ENCODE measurements at regions not wholly inside any gene's neighbourhood (a gene's known extent, or its start where the extent isn't known, plus 50 kb on each side); places are given as distances from the start of the nearest gene placed in this dataset.

- TF ChIP-seq ZNF274 (IDR thresholded peaks at IDR 0.05; ENCODE audit: low read depth, low read length) (no peak), EZH2phosphoT487 (IDR thresholded peaks at IDR 0.05; ENCODE audit: borderline replicate concordance) (no peak)
These were observed 468.0 kb upstream of the POU3F2 start (continued) for GRCh38 chr6:98366371-98366770.

- ChIA-PET RAD21 (ENCODE audit: low non-redundant PET in 1 of 2, low total read pairs in 2 of 2, uncharacterized antibody in 2 of 2, unreplicated experiment in 2 of 2) (no interaction called here), CTCF (no interaction called here), POLR2A (no interaction called here)
- no peaks in the 10 kb centered on the region for H3K9me3 ChIP-seq (ENCODE audit: control insufficient read depth in 1 of 2, insufficient read depth in 1 of 2, low read depth in 1 of 2, low read length in 2 of 2)
- no peak overlapping the region for H2AFZ ChIP-seq (ENCODE audit: low read depth, low read length, poor library complexity, severe bottlenecking)
- no peaks in the 10 kb centered on the region for H4K20me1 ChIP-seq (ENCODE audit: insufficient read depth)
- H3K9me2 ChIP-seq (ENCODE audit: insufficient read depth): no peaks in the 10 kb centered on the region
- peaks cover 4% of the 10 kb centered on the region; the same call in 1 of the 2 replicates for H3K27me3 ChIP-seq (ENCODE audit: insufficient read depth, low read length)
- H3K9ac ChIP-seq (ENCODE audit: low read length): no peak overlapping the region
- H3K4me2 ChIP-seq (ENCODE audit: low read length): no peak overlapping the region
- TF ChIP-seq SIN3A (IDR thresholded peaks at IDR 0.05; ENCODE audit: low read depth) (no peak), SP1 (IDR thresholded peaks at IDR 0.05; ENCODE audit: low read depth) (no peak), ZNF274 (IDR thresholded peaks at IDR 0.05; ENCODE audit: low read depth, low read length) (no peak), FOSL1 (IDR thresholded peaks at IDR 0.05; ENCODE audit: low read depth) (no peak), POLR2A (IDR thresholded peaks at IDR 0.05; ENCODE audit: borderline replicate concordance, extremely low read depth, insufficient read depth, insufficient read length) (no peak), EGR1 (IDR thresholded peaks at IDR 0.05; ENCODE audit: low read depth) (no peak), POLR2AphosphoS5 (IDR thresholded peaks at IDR 0.05; ENCODE audit: low read depth, low read length) (no peak), ZFX (IDR thresholded peaks at IDR 0.05) (no peak), YY1 (IDR thresholded peaks at IDR 0.05; ENCODE audit: extremely low read depth, insufficient replicate concordance, low read depth, low read length) (no peak), CEBPB (IDR thresholded peaks at IDR 0.05; ENCODE audit: low read depth) (no peak)
- TF ChIP-seq, protein P1, sequence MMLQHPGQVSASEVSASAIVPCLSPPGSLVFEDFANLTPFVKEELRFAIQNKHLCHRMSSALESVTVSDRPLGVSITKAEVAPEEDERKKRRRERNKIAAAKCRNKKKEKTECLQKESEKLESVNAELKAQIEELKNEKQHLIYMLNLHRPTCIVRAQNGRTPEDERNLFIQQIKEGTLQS (IDR thresholded peaks at IDR 0.05): no peak
- TF ChIP-seq, protein P2, sequence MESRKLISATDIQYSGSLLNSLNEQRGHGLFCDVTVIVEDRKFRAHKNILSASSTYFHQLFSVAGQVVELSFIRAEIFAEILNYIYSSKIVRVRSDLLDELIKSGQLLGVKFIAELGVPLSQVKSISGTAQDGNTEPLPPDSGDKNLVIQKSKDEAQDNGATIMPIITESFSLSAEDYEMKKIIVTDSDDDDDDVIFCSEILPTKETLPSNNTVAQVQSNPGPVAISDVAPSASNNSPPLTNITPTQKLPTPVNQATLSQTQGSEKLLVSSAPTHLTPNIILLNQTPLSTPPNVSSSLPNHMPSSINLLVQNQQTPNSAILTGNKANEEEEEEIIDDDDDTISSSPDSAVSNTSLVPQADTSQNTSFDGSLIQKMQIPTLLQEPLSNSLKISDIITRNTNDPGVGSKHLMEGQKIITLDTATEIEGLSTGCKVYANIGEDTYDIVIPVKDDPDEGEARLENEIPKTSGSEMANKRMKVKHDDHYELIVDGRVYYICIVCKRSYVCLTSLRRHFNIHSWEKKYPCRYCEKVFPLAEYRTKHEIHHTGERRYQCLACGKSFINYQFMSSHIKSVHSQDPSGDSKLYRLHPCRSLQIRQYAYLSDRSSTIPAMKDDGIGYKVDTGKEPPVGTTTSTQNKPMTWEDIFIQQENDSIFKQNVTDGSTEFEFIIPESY (IDR thresholded peaks at IDR 0.05; ENCODE audit: extremely low read depth, insufficient replicate concordance, low read length): no peak
- TF ChIP-seq, protein P3, sequence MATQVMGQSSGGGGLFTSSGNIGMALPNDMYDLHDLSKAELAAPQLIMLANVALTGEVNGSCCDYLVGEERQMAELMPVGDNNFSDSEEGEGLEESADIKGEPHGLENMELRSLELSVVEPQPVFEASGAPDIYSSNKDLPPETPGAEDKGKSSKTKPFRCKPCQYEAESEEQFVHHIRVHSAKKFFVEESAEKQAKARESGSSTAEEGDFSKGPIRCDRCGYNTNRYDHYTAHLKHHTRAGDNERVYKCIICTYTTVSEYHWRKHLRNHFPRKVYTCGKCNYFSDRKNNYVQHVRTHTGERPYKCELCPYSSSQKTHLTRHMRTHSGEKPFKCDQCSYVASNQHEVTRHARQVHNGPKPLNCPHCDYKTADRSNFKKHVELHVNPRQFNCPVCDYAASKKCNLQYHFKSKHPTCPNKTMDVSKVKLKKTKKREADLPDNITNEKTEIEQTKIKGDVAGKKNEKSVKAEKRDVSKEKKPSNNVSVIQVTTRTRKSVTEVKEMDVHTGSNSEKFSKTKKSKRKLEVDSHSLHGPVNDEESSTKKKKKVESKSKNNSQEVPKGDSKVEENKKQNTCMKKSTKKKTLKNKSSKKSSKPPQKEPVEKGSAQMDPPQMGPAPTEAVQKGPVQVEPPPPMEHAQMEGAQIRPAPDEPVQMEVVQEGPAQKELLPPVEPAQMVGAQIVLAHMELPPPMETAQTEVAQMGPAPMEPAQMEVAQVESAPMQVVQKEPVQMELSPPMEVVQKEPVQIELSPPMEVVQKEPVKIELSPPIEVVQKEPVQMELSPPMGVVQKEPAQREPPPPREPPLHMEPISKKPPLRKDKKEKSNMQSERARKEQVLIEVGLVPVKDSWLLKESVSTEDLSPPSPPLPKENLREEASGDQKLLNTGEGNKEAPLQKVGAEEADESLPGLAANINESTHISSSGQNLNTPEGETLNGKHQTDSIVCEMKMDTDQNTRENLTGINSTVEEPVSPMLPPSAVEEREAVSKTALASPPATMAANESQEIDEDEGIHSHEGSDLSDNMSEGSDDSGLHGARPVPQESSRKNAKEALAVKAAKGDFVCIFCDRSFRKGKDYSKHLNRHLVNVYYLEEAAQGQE (IDR thresholded peaks at IDR 0.05; ENCODE audit: low read depth): no peak
- TF ChIP-seq, protein P4, sequence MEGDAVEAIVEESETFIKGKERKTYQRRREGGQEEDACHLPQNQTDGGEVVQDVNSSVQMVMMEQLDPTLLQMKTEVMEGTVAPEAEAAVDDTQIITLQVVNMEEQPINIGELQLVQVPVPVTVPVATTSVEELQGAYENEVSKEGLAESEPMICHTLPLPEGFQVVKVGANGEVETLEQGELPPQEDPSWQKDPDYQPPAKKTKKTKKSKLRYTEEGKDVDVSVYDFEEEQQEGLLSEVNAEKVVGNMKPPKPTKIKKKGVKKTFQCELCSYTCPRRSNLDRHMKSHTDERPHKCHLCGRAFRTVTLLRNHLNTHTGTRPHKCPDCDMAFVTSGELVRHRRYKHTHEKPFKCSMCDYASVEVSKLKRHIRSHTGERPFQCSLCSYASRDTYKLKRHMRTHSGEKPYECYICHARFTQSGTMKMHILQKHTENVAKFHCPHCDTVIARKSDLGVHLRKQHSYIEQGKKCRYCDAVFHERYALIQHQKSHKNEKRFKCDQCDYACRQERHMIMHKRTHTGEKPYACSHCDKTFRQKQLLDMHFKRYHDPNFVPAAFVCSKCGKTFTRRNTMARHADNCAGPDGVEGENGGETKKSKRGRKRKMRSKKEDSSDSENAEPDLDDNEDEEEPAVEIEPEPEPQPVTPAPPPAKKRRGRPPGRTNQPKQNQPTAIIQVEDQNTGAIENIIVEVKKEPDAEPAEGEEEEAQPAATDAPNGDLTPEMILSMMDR (IDR thresholded peaks at IDR 0.05 in 2 of 3, conservative IDR thresholded peaks at IDR 0.05 in 1 of 3; ENCODE audit: borderline replicate concordance in 1 of 3, insufficient read depth in 1 of 3, low read depth in 2 of 3, low read length in 2 of 3): no peak
- H3K27ac ChIP-seq (ENCODE audit: low read depth, low read length): no peak overlapping the region
- ATAC-seq (no peak), DNase-seq (ENCODE audit: low read depth, low spot score) (no peak)
- no peaks in the 10 kb centered on the region for H3K36me3 ChIP-seq (ENCODE audit: control insufficient read depth in 1 of 2, insufficient read depth in 2 of 2, low read length in 2 of 2)
- no peak overlapping the region for H3K4me3 ChIP-seq (replicated peaks in 1 of 2; ENCODE audit: low read depth in 1 of 2, low read length in 2 of 2)
- no peaks in the 10 kb centered on the region for H3K4me1 ChIP-seq (ENCODE audit: control insufficient read depth in 1 of 2, insufficient read depth in 2 of 2, low read length in 2 of 2)
- no TSS peak for BruUV-seq (replicated peaks)
- intact Hi-C loops (cut with micrococcal nuclease): no loop called here
- no peaks in the 10 kb centered on the region for H3K79me2 ChIP-seq (ENCODE audit: insufficient read depth, low read length)
These were observed 453.8 kb upstream of the POU3F2 start for GRCh38 chr6:98380589-98380988.

Data from HCT116 (cell line).